Erythroblast (primary cell): ENCODE measurements at regions not wholly inside any gene's neighbourhood (a gene's known extent, or its start where the extent isn't known, plus 50 kb on each side); places are given as distances from the start of the nearest gene placed in this dataset.

Experiments used
- DNase-seq, 2 experiments: peaks; one replicate each; lab custom pipeline; 2025; lab: John Stamatoyannopoulos, UW
- GATA1 ChIP-seq: IDR thresholded peaks from 2 replicates; pipeline ENCODE4 v1.6.1; 2011; ENCODE audit warnings: low read depth, mild to moderate bottlenecking, control low read depth, low read length, moderate library complexity
- POLR2A ChIP-seq: IDR thresholded peaks from 2 replicates; pipeline ENCODE4 v1.6.1; 2011; ENCODE audit warnings: mild to moderate bottlenecking, low read length

DNA sequence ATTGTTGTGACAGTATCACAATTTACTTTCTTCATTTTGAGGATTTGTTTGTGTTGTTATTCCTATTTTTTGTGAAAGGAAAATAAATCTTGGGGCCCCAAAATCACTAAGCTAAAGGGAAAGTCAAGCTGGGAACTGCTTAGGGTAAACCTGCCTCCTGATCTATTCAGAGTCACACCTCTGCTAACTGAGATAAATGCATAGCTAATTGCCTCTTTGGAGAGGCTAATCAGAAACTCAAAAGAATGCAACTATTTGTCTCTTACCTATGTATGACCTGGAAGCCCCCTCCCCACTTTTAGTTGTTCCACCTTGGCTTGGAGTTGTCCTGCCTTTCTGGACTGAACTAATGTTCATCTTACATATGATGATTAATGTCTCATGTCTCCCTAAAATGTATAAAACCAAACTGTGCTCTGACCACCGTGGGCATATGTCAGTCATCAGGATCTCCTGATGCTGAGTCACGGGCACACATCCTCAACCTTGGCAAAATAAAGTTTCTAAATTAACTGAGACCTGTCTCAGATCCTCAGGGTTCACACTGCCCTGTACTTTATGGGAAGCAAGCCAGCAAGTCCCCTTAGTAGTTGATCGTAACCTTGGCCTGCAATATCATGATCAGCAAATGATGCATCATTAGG, 523.2 kb upstream of the GOLIM4 start:
- no peak for DNase-seq
- TF ChIP-seq POLR2A = no peak
- no peak for TF ChIP-seq GATA1

DNA sequence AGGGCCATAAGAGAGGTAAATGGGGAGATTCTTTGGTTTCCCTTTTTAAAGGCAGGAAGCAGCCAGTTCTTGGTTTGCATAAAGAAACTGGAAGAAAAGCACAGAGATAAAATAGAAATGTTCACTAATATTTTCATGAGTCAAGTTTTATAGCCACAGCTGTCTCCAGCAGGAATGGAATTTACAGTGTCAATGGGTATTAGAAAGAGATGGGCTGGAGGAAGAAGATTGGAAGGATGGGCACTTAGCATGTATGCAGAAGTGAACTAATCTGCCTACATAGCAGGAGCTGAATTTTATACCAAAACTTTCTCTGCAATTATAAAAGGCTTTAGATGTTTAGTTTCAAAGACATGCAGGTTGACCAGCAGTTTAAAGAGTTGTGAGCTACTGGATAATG, 521.9 kb upstream of the GOLIM4 start:
- no peak for DNase-seq
- TF ChIP-seq POLR2A (no peak), GATA1 (no peak)

DNA sequence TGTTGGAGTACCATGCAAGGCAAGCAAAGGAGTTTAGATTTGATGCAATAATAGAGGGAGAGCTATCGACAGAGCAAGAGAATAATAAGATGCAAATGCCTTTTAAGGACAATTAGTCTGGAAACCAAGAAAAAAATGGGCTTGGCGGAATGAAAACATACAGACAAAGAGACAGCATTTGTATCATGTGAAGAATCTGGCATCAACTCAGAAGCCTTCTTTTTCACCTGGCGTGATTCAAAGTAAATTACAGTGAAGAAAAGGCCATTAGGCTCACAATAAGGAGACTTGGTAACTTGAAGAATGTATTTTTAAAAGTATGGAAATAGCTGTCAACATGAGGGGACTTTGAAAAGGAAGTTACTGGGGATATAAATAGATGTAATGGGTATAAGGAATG, 521.2 kb upstream of the GOLIM4 start:
- TF ChIP-seq GATA1 (no peak), POLR2A (no peak)
- DNase-seq = no peak

DNA sequence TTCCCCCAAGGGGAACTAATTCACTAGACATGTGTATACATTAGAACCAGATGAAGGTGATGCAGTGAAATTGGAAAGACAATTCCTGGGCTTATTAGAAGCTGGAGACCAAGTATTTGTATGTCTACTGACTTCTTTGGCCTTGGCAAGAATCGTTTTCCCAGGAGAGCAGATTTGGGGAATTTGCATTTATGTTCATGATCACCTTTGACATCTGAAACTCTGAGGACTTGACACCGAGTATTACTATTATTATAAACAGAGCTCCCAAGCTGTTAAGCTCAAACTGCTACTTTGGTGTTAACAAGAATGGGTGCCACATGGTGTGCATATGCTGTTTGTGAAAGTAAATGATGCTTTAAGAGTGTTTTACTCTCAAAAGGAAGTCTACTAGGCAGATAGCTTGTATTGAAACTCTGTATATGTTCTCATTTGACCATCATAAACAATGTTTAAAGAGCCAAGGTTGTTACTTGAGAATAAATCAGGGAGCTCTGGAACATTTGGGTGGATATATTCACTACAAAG, 519.8 kb upstream of the GOLIM4 start:
- TF ChIP-seq POLR2A (no peak), GATA1 (no peak)
- no peak for DNase-seq

DNA sequence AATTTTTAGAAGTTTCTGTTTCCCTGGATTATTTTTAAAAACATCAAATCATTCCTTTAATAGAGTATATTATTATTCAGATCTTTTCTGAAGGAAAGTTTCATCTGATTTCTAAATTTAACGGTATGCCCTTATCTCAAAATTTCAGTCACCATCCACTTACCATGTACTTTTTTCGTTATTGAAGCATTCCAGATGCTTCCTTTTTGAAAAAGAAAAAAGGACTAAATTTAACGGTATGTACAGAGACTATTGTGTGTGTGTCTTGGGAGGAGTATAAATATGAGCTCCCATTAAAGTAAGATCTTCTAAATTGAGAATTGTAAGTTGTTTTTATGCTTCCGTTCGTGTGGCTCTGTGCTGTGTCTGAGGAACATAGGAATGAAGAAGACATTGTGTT, 517.4 kb upstream of the GOLIM4 start:
- DNase-seq = no peak
- no peak for TF ChIP-seq POLR2A
- TF ChIP-seq GATA1 = no peak

DNA sequence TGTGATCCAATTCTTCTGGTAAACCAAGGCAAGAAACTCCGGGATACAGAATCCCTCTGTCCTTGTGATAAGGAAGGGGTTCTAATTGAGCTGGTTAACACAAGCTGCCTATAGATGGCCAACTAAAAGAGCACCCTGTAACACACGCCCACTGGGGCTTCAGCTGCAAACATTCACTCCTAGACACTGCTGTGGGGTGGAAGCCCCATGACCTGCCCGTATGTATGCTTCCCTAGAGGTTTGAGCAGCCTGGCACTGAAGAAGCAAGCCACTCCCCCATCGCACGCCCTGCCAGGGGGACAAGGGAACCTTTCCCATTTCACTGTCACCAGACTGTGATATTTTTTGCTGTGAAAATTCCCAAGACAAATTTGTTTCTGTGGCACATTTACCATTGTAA, 516.9 kb upstream of the GOLIM4 start:
- DNase-seq = no peak
- TF ChIP-seq POLR2A (no peak), GATA1 (no peak)

DNA sequence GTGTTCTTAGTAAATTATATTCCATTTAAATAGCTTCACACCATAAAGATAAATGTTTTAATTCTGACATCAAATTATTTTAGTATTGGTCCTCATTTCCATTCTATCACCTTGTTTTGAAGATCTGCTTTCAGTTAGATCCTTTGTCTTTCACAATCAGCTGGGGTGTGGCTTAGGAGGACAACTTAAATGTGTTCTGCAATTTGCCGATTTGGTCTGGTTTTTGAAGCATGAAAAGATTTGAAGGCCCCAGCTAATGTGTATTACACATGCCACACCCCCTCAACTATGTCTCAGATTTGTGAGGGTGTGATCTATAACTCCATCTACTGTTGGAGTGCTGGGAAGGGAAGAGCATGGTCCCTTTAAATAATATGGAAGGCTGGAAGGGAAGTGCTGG, 516.1 kb upstream of the GOLIM4 start:
- no peak for TF ChIP-seq POLR2A
- no peak for TF ChIP-seq GATA1
- DNase-seq = no peak

DNA sequence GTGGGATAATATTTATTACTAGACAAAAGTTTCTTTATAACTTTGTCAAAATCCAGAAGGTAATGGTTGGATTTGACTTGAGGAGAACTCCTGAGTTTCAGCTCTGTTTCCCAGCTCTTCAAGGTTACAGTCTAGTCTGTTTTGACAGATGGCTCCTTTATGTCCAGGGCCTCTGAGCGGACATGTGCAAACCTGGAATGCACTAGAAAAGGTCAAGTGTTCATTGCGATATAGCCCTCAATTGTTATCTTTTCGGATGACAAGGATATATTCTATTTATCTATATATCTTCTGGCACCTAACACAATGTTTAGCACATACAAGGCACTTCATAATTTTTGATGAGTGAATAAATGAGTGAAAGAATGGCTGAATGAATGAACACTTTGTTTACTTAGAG, 513.2 kb upstream of the GOLIM4 start:
- no peak for DNase-seq
- TF ChIP-seq POLR2A = no peak
- no peak for TF ChIP-seq GATA1

DNA sequence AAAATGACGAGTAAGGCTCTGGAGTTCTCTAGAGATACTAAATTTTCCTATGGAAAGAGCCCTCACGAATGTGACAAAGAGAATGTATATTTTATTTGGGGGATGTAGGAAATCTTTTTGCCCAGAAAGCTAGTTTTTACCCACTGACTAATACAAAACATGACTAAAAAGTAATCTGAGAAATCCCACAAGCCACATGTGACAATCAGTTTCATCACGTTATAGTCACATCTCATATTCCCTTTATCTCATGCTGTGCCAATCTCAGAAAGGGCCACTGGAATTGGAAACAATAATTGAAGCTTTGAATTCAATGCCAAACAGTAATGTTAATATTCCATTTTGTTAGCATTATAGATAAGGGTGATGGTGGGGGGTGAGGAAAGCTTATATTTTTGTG, 509.0 kb upstream of the GOLIM4 start:
- no peak for DNase-seq
- TF ChIP-seq POLR2A = no peak
- TF ChIP-seq GATA1 = no peak

DNA sequence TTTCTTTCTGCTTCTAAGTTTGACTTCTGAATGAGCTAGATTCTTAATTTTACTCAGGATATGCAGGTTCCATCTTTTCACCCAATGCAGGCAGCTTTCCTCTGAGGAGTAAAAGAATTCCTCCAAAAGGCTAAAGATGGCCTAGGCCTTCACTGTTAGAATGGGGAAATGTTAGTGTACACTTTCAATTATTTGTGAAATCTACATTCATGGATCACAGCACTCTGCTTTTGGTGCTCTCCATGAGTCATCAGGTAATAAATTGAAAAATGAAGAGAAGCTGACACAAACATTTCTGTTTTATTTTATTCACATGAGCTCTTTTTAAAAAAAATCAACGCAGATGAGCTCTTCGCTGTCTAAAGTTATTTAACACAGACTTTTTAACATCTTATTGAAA, 502.5 kb upstream of the GOLIM4 start:
- TF ChIP-seq POLR2A (no peak), GATA1 (no peak)
- DNase-seq = no peak

DNA sequence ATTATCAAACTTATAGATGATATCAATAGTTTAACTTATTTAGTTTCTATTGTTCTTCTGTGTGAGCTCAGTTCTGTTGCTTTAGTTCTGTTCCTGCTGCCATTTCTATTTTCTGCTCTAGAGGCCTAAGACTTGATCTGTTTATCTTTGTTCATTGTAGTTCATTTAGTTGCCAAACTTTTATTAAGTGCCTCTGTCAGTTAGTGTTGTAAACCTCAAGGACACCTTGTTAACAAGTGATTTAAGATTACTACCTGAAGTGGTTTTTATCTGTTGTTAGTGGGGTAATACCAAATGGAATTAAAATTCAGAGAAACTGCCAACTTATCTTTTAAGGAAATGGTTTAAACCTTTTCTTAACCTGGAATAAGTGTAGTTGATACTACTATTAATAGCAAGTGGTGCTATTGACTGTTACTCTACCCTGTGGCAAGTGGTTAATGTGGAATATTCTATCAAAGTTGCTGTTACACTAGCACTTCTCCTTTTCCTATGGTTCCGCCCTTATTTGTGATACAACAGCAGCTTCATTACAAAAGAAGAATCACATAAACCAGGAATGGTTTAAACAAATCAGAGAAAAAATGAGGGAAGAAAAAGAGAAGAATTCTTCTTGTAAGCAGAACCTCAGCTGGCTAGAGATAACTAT, 500.6 kb upstream of the GOLIM4 start:
- DNase-seq = no peak
- no peak for TF ChIP-seq GATA1

DNA sequence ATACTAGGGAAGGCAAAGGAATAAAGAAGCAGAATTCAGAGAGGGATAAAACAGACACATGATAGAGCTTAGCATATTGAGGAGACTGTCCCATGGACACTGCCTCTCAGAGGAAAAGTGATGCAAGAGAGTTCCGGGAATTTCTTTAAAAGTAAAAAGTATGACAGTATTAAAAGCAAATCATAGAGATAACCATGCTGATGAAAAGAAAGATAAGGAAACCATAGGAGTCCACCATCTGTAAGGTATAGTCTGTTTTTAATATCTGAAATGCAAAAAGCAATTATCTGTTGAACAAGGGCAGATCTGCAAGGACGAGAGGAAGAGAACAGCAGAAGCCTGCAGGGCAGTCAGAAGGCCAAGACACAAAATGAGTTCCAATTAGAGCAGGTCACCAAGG, 495.9 kb upstream of the GOLIM4 start:
- TF ChIP-seq POLR2A = no peak
- TF ChIP-seq GATA1 = no peak
- DNase-seq = no peak

DNA sequence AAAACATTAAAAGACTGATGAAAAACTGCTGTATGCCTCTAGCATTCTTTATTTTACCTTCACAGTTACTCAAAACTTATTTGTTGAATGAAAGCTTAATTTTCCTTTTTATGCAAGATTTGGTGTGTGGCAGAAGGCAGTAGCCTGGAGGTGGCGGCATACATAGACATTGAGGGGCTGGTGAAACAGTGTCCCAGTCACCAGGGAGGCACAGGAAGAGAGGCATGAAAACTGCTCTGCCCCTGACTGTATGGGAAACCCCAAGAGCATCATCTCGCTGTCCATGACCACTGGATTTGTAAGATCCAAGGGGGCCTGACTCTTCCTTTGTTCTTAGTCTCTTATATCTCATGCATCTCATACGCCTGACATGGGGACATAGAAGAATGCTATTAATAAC, 493.7 kb upstream of the GOLIM4 start:
- TF ChIP-seq GATA1 (no peak), POLR2A (no peak)

DNA sequence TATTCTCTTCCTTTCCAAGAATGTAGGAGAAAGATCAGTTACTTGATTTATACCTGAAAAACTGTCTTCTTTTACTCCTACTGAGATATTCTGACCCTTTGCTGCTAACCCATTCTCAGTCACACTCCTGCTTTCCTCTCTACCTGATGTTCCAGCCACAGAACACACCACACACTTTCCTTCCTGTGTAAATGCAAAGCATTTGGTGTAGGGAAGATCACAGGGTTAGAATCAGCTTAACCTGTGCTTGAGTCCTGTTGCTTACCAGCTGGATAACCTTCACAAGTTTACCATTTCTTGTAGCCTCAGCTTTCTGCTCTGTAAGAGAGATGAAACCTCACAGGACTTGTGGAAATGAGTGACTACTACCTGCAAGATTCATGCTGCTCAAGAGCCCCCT, 489.8 kb upstream of the GOLIM4 start:
- DNase-seq = no peak
- no peak for TF ChIP-seq POLR2A
- TF ChIP-seq GATA1 = no peak

More for the DNA sequence above, 493.7 kb upstream of the GOLIM4 start:
- DNase-seq = no peak

DNA sequence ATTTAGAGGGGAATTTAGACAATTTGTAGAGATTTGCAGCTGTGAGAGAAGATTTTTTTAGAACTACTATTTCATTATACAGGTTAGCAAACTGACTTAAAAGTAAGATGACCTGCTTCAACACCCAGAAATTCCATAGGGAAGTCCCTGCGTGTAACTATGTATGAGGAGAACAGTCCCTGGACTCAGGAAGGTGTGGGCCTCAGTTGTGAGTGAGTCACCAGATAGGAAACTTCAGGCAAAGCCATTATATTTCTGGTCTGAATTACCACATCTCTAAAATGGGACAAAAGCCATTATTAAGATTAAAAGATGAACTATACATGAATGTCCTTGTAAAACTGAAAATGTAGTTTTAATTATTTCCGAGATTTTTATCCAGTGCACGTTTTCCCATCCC, 488.3 kb upstream of the GOLIM4 start:
- TF ChIP-seq POLR2A (no peak), GATA1 (no peak)
- no peak for DNase-seq
